Ishikawa (cell line): ENCODE measurements at regions not wholly inside any gene's neighbourhood (a gene's known extent, or its start where the extent isn't known, plus 50 kb on each side); places are given as distances from the start of the nearest gene placed in this dataset.

Source experiments
- CEBPB ChIP-seq: IDR thresholded peaks from 2 replicates; pipeline ENCODE4 v1.6.1; 2012
- CREB1 ChIP-seq: IDR thresholded peaks from 2 replicates; pipeline ENCODE4 v1.6.1; 2012; ENCODE audit warnings: low read depth
- EGR1 ChIP-seq: IDR thresholded peaks from 2 replicates; pipeline ENCODE4 v1.6.1; 2012
- EP300 ChIP-seq: IDR thresholded peaks from 2 replicates; pipeline ENCODE4 v1.6.1; 2012; ENCODE audit warnings: borderline replicate concordance
- NFIC ChIP-seq: IDR thresholded peaks from 2 replicates; pipeline ENCODE4 v1.6.1; 2012
- RAD21 ChIP-seq: IDR thresholded peaks from 2 replicates; pipeline ENCODE4 v1.6.1; 2012; ENCODE audit warnings: low read depth
- TEAD4 ChIP-seq: IDR thresholded peaks from 2 replicates; pipeline ENCODE4 v1.6.1; 2012
- YY1 ChIP-seq: IDR thresholded peaks from 2 replicates; pipeline ENCODE4 v1.6.1; 2012; ENCODE audit warnings: low read depth
- TF ChIP-seq, protein P1 (sequence below): IDR thresholded peaks from 2 replicates; pipeline ENCODE4 v1.6.1; 2012; ENCODE audit warnings: low read depth, mild to moderate bottlenecking
- TF ChIP-seq, protein P2 (sequence below): IDR thresholded peaks from 2 replicates; pipeline ENCODE4 v1.6.1; 2012

DNA sequence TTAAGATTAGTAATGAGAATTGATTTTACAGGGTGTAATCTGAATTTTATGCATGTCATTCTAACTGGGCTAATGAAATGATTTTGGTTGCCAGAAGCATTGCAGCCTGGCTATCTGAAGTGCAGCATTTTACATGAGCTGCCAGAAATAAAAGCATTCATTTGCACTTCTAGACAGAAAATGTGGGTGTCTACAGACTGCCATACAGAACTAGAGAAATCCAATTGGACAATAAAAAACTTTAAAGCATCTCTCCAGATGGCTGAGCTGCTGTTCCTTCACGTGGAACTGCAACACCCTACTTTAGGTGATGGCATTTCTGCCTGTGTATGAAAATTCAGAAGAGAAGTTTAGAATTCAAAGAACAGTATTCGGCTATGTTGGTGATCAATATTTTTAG, 450.1 kb upstream of the SLITRK1 start:
- TF ChIP-seq EGR1, result no peak
- no peak for TF ChIP-seq YY1
- TF ChIP-seq EP300, result no peak
- TF ChIP-seq, protein P1, sequence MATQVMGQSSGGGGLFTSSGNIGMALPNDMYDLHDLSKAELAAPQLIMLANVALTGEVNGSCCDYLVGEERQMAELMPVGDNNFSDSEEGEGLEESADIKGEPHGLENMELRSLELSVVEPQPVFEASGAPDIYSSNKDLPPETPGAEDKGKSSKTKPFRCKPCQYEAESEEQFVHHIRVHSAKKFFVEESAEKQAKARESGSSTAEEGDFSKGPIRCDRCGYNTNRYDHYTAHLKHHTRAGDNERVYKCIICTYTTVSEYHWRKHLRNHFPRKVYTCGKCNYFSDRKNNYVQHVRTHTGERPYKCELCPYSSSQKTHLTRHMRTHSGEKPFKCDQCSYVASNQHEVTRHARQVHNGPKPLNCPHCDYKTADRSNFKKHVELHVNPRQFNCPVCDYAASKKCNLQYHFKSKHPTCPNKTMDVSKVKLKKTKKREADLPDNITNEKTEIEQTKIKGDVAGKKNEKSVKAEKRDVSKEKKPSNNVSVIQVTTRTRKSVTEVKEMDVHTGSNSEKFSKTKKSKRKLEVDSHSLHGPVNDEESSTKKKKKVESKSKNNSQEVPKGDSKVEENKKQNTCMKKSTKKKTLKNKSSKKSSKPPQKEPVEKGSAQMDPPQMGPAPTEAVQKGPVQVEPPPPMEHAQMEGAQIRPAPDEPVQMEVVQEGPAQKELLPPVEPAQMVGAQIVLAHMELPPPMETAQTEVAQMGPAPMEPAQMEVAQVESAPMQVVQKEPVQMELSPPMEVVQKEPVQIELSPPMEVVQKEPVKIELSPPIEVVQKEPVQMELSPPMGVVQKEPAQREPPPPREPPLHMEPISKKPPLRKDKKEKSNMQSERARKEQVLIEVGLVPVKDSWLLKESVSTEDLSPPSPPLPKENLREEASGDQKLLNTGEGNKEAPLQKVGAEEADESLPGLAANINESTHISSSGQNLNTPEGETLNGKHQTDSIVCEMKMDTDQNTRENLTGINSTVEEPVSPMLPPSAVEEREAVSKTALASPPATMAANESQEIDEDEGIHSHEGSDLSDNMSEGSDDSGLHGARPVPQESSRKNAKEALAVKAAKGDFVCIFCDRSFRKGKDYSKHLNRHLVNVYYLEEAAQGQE, result no peak
- TF ChIP-seq RAD21, result no peak
- TF ChIP-seq NFIC, result no peak
- TF ChIP-seq CREB1, result no peak
- TF ChIP-seq, protein P2, sequence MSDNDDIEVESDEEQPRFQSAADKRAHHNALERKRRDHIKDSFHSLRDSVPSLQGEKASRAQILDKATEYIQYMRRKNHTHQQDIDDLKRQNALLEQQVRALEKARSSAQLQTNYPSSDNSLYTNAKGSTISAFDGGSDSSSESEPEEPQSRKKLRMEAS, result no peak
- TF ChIP-seq TEAD4, result no peak
- TF ChIP-seq CEBPB, result no peak
